ENCODE measurements at regions not wholly inside any gene's neighbourhood (a gene's known extent, or its start where the extent isn't known, plus 50 kb on each side); places are given as distances from the start of the nearest gene placed in this dataset.

DNA sequence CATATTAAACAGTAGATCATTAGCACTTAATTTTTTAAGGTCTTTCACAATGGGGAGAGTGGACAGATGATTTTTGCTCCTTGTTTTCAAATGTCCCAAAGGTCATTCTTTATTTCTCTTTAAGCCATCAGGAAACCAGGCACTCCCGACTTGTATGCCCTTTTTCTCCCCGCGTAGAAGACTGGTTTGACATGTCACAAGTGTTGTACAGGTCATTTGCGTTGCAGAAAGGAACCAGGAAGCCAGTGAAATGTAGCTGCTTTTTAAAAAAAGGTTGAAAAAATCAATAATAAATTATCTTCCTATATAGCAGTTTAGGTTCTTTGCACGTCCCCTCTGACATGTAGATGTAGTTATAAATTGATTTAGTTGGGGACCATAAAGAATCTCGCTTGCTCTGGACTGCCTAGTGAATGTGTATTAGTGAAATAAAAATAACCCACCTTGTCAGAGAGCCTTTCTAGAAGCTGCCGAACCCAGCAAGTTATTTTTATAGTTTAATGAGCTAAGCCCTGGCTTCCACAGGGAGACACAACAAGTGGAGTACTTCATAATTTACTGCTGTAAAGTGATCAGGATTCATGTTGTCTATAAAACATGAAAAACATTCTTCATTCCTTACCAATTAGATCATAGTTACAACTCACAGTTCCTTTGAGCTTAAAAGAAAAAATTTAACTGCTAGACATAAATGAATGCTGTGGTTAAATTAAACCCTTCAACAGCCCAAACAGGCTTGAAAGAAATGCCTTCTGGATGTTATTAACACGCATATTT lies 404.6 kb downstream of the CSNK1G3 start:
- no peak for DNase-seq

- DNase-seq = no peak
Observed at GRCh38 chr5:123914333-123914732, 402.4 kb downstream of the CSNK1G3 start.

- DNase-seq = no peak
Observed at GRCh38 chr5:123907349-123907748, 395.4 kb downstream of the CSNK1G3 start.

- DNase-seq = no peak
Observed at GRCh38 chr5:123906698-123907295, 394.8 kb downstream of the CSNK1G3 start.

- DNase-seq = no peak
Observed at GRCh38 chr5:123885081-123885480, 373.1 kb downstream of the CSNK1G3 start.

- no peak for DNase-seq
Observed at GRCh38 chr5:123882965-123883345, 371.0 kb downstream of the CSNK1G3 start.

- DNase-seq = no peak
Observed at GRCh38 chr5:123882319-123882964, 370.5 kb downstream of the CSNK1G3 start.

GRCh38 chr5:123881759-123882244 lies 369.8 kb downstream of the CSNK1G3 start:
- no peak for DNase-seq

GRCh38 chr5:123880875-123881274 lies 368.9 kb downstream of the CSNK1G3 start:
- DNase-seq = no peak

- no peak for DNase-seq
Observed at GRCh38 chr5:123879071-123879470, 367.1 kb downstream of the CSNK1G3 start.

- no peak for DNase-seq
Observed at GRCh38 chr5:123876276-123876790, 364.4 kb downstream of the CSNK1G3 start.

- no peak for DNase-seq
Observed at GRCh38 chr5:123875561-123876275, 363.7 kb downstream of the CSNK1G3 start.

DNA sequence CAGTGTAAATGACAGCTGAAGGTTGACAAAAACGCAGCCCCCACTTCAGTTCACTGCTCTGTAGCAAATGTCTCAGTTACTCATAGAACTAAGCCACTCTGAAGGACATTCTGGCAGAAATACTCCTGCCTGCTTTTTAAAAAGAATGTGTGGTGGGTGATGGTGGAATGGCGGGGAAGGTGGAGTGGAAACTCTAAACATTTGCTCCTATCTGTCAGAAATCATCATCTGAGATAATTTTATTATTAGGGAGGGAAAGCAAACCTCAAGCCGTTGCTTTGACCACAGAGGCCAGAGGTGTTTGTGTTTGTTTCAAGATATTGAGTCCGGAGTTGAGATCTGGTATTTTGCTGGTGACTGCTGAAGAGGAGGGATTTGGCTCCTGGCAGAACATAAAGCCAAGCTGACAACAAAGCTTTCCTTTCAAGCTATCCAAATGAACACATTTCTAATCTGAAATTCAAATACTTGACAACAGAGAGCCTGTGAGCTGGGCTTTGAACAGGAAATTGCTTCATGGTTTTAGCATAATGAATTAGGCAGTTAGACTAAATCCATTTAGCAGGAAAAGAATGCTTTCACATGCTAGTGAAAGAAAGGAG lies 362.7 kb downstream of the CSNK1G3 start:
- DNase-seq = no peak

- DNase-seq = no peak
Observed at GRCh38 chr5:123873846-123874245, 361.9 kb downstream of the CSNK1G3 start.

DNA sequence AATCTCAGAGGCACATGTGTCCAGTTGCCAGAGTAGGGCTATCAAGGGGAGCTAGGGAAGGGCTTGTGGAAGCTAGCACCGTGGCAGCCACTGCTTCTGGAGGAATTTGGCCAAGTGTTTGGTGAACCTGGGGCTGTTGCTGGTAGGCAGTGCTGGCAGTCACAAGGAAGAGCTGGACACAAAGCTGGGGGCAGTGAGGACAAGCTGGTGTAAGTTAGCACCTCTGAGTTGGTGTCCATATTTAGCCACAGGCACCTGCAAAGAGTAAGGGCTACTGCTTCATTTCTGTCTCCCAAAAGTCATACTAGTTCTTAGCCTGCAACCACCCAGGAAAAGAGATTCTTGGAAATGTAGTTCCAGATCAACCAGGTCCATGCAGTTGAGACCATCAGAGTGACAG lies 359.4 kb downstream of the CSNK1G3 start:
- DNase-seq = no peak

DNA sequence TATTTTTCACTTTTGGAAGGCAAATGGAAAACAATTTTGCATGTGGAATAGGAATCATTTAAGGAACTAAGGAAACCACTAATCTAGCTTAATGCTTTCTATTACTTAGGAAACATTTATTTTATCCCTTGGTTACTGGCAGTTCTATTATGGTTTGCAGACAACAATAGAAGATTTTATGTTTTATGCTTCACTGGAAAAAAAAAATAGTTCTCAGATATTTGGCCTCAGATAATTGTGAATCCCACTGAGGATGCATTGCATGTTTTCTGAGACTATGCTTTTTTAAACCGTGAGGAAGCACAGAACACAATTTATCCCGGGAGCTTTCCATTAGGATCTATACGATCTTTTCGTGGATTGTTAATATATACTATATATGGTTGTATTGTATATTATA lies 356.9 kb downstream of the CSNK1G3 start:
- no peak for DNase-seq

GRCh38 chr5:123868267-123868666 lies 356.3 kb downstream of the CSNK1G3 start:
- no peak for DNase-seq

DNA sequence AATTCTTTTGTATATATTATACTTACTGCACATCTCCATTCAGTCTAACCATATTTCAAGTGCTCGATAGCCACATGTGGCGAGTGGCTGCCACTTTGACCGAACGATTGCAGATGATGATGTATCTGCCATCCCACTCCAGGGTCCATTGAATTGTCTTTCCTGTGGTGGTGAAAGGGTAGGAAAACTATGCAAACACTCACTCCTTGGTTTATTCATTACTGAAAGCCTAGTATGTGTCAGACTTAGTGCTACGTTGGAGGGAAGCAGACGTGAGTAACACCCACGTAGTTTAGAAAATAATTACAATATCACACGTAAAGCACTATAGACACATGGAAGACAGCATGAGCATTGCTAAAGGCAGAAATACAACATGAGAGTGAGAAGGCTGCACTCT lies 353.7 kb downstream of the CSNK1G3 start:
- no peak for DNase-seq

- DNase-seq = no peak
Observed at GRCh38 chr5:123864578-123864977, 352.6 kb downstream of the CSNK1G3 start.

DNA sequence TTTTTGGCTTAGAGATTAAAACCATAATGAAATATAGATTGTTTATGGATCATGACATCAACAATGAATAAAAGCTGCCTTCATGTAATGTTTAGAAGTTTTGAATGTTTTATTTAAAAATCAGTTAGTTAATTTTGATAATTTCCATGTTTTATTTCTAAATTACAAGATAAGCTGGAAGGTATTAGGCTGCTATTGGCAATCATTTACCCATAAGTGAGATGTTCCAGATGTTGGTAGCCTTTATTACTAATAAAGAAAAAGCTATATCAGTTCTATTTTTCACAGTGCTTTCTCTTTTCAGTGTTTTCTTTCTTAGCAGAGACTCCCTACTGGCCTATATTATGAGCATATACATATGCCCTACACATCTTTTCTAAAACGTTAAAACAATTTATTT lies 347.0 kb downstream of the CSNK1G3 start:
- no peak for DNase-seq

DNA sequence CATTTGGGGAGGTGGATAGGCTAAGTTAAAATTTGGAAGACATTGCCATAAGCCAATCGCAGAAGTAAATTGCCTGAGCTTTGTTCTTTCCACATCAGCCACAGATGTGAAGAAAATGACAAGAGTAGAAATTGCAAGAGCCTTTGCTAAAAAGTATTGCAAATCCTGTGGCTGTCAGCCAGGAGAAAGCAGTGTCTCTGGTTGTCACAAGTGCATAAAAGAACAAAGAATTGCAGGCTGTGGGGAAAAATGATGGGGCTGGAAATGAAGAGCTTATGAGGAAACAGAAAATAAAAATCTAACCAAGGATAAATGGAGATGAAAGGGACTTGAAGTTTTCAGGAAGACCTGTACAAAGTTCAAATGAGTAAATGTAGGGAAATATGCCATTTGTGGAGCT lies 344.8 kb downstream of the CSNK1G3 start:
- no peak for DNase-seq

DNA sequence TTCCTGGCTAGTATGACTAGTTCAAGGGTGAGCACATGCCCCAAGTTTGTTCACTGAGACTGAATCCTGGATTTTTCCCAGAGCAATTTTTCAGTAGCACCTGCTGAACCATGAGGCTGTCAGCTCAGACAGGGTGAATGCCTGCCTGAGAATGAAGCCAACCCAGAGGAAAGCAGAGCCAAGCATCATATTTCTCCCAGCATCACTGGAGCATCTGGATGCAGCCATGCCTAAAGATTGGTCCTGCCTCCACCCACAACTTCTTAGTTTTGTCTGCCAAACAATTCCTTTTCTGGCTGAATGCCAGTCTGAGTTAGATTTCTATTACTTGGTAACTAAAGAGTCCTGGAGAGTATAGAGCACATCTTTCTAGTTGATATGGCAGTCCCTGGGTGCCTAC lies 343.6 kb downstream of the CSNK1G3 start:
- DNase-seq = no peak
